ENCODE measurements at regions not wholly inside any gene's neighbourhood (a gene's known extent, or its start where the extent isn't known, plus 50 kb on each side); places are given as distances from the start of the nearest gene placed in this dataset.

DNA sequence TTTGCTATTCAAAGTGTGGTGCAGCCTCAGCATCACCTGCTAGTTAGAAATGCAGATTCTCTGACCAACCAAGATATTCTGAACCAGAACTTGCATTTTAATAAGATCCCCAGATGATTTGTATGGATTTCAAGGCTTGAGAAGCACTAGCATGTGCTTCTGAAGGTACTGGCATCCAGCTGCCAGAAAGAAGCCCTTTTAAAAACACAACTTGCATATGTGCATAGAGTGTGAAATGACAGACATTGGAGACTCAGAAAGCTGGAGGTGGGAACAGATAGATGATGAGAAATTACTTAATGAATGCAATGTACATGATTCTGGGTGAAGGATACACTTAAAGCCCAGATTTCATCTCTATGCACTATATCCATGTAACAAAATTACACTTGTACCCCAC, 409.3 kb upstream of the SPTLC3 start (continued):
- TF ChIP-seq, protein P1, sequence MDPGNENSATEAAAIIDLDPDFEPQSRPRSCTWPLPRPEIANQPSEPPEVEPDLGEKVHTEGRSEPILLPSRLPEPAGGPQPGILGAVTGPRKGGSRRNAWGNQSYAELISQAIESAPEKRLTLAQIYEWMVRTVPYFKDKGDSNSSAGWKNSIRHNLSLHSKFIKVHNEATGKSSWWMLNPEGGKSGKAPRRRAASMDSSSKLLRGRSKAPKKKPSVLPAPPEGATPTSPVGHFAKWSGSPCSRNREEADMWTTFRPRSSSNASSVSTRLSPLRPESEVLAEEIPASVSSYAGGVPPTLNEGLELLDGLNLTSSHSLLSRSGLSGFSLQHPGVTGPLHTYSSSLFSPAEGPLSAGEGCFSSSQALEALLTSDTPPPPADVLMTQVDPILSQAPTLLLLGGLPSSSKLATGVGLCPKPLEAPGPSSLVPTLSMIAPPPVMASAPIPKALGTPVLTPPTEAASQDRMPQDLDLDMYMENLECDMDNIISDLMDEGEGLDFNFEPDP (CRISPR knock-in tag; IDR thresholded peaks at IDR 0.05), result no peak

DNA sequence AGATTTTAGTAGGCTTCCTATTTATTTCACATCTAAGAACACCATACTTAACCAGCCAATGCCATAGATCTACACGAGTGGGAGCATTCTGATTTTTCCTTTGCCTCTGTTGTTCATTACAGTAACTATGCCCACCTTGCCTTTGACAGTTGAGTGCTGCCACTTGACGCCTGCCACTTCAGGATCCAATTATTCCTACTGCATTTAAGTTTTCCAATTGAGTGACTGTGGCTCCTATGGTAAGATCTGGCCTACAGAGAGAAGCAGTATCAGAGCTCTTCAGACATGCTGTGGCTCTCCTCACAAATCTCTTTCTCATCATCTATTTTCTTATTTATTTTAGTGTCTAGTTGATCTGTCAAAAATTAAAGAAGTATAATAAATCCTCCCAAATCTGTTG, 403.0 kb upstream of the SPTLC3 start:
- no peaks in the 10 kb centered on the region for H3K36me3 ChIP-seq (ENCODE audit: control insufficient read depth, insufficient read depth, low read length)
- H3K4me3 ChIP-seq, result no peak overlapping the region
- H3K9me3 ChIP-seq (replicated peaks; ENCODE audit: control insufficient read depth, insufficient read depth, low read depth, low read length), result no peaks in the 10 kb centered on the region
- no peak overlapping the region for H2AFZ ChIP-seq (ENCODE audit: low read depth, low read length)
- H3K79me2 ChIP-seq (ENCODE audit: control insufficient read depth, insufficient read depth, low read length), result no peaks in the 10 kb centered on the region
- H3K4me2 ChIP-seq (ENCODE audit: insufficient read depth, low read length), result no peak overlapping the region
- POLR2A ChIA-PET, result no interaction called here
- TF ChIP-seq ZNF77 (CRISPR knock-in tag; IDR thresholded peaks at IDR 0.05), result no peak
- no peak for TF ChIP-seq RBM22 (IDR thresholded peaks at IDR 0.05; ENCODE audit: low read depth, low read length, poor library complexity, severe bottlenecking)
- TF ChIP-seq, protein P2, sequence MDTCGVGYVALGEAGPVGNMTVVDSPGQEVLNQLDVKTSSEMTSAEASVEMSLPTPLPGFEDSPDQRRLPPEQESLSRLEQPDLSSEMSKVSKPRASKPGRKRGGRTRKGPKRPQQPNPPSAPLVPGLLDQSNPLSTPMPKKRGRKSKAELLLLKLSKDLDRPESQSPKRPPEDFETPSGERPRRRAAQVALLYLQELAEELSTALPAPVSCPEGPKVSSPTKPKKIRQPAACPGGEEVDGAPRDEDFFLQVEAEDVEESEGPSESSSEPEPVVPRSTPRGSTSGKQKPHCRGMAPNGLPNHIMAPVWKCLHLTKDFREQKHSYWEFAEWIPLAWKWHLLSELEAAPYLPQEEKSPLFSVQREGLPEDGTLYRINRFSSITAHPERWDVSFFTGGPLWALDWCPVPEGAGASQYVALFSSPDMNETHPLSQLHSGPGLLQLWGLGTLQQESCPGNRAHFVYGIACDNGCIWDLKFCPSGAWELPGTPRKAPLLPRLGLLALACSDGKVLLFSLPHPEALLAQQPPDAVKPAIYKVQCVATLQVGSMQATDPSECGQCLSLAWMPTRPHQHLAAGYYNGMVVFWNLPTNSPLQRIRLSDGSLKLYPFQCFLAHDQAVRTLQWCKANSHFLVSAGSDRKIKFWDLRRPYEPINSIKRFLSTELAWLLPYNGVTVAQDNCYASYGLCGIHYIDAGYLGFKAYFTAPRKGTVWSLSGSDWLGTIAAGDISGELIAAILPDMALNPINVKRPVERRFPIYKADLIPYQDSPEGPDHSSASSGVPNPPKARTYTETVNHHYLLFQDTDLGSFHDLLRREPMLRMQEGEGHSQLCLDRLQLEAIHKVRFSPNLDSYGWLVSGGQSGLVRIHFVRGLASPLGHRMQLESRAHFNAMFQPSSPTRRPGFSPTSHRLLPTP (IDR thresholded peaks at IDR 0.05; ENCODE audit: borderline replicate concordance, extremely low read depth, insufficient read length), result no peak
- no peak for FAIRE-seq
- no peak overlapping the region for H3K27ac ChIP-seq (ENCODE audit: extremely low read depth, low read depth, low read length)
- CTCF ChIA-PET (ENCODE audit: low intra/inter-chr PET ratio), result no interaction called here
- no peaks in the 10 kb centered on the region for H3K27me3 ChIP-seq (ENCODE audit: control insufficient read depth in 2 of 2, insufficient read depth in 2 of 2, low read length in 2 of 2)
- H4K20me1 ChIP-seq (replicated peaks; ENCODE audit: control insufficient read depth, insufficient read depth, low read length), result no peaks in the 10 kb centered on the region
- BruUV-seq (replicated peaks), result no TSS peak
- H3K9ac ChIP-seq (ENCODE audit: insufficient read depth in 1 of 2, low read depth in 2 of 2, low read length in 2 of 2), result no peak overlapping the region
- no peak for ATAC-seq
- 0% methylated on average over 2 of the region's 2 CpGs for WGBS (ENCODE audit: insufficient coverage, low coverage, missing lambda C conversion rate)
- intact Hi-C loops (cut with micrococcal nuclease), result no loop called here
- DNase-seq (ENCODE audit: extremely low read depth in 1 of 4, low spot score in 3 of 4), result no peak
- no peaks in the 10 kb centered on the region for H3K4me1 ChIP-seq (replicated peaks in 1 of 2; ENCODE audit: control insufficient read depth in 2 of 2, insufficient read depth in 2 of 2, low read length in 2 of 2)
- in situ Hi-C loops (cut with MboI), result no loop called here
- H3K9me1 ChIP-seq (ENCODE audit: control insufficient read depth, insufficient read depth, low read length), result no peaks in the 10 kb centered on the region
